ENCODE measurements at regions not wholly inside any gene's neighbourhood (a gene's known extent, or its start where the extent isn't known, plus 50 kb on each side); places are given as distances from the start of the nearest gene placed in this dataset.
"Not testable (repeated sequence)": the region's sequence is repeated elsewhere in the genome, so short reads cannot be mapped to it uniquely, and the experiment has no call there.

DNA sequence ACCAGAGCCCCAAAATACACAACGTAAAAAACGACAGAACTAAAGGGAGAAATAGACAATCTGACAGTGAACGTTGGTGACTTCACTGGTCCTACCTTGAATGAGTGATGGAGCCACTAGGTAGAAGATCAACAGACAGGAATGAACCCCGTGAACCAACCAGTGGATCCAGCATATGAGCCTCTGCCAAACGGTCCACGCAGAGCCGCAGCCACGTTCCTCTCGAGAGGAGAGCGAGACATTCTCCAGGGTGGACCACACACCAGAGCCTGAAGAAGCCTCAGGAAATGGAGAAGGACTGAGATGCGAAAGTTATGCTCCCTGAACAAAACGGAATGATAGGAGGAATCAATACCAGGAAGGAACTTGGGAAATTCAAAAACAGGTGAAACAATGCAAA, 178.4 kb downstream of the RTP5 start:
- DNase-seq (ENCODE audit: low read depth in 2 of 2): no peak

DNA sequence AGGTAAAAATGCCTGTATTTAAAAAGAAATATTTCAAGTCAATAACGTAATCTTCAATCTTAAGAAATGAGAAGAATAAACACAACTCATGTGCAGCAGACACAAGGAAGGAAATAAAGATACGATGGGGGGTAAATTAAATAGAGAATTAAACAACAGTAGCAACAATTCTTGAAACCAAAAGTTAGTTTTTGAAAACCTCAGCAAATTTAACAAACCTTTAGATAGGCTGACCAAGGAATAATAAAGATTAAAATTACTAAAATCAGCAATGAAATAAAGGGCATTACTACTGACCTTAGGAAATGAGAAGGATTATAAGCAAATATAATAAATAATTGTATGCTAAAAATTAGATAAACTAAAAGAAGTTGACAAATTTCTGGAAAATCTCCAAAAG, 178.9 kb downstream of the RTP5 start:
- DNase-seq (ENCODE audit: low read depth in 2 of 2): no peak

DNA sequence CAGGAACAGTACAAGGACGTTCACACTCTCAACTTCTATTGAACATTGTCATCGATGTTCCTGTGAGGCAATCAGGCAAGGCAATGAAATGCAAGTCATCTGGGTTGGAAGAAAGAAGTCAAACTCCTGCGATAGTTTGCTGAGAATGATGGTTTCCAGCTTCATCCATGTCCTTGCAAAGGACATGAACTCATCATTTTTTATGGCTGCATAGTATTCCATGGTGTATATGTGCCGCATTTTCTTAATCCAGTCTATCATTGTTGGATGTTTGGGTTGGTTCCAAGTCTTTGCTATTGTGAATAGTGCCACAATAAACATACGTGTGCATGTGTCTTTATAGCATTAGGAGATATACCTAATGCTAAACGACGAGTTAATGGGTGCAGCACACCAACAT, 180.0 kb downstream of the RTP5 start:
- DNase-seq (ENCODE audit: low read depth in 2 of 2): not testable (repeated sequence)

DNA sequence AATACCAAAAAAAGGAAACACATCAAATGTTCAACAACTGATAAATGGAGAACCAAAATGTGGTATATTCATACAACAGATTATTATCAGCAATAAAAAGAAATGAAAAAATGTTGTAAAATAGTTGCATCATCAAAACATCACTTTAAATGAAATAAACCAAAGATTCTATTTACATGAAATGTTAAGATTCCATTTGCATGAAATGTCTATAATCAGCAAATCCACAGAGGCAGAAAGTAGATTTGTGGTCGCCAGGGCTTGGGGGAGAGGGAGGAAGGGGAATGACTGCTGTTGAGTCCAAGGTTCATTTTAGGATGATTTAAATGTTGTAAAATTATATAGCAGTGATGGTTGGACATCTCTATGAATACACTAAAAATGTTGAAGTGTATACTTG, 181.9 kb downstream of the RTP5 start:
- DNase-seq (ENCODE audit: low read depth in 2 of 2): no peak

DNA sequence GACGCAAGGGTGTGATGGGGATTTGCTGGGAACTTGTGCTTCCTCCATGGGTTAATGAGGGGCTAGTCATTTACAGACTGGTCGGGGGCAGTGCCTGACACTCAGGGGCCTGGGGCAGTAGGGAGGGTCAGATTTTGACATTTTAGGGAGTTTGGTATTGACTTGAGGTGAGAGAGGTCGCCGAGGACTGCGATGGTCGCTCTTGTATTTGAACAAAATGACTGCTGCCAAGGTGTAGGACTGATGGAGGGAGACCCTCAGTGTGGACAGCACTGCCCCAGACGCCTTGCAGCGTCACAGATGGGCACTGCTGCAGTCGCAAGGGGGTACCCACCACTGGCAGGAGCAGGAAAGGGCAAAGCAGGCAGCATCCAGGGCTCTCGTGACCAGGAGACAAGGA, 182.9 kb downstream of the RTP5 start:
- DNase-seq (ENCODE audit: low read depth in 2 of 2): no peak

DNA sequence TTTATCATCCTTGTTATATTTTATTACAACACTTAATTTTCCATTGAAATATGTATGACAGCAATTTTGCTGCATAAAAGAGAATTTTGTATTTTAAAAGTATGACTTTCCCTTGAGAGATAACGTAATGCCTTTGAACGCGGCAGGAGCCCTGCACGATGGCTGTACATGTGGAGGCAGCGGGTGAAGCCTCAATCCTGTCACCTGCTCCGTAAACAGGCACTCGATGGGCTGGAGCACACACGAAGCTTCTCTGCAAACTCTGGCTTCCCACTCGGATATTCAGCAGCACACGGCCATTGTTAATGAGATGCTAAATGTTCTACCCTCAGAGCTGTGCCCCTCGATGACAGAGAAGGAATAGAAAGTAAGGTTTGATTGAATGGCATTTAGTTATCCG, 184.4 kb downstream of the RTP5 start:
- DNase-seq (ENCODE audit: low read depth in 2 of 2): no peak

DNA sequence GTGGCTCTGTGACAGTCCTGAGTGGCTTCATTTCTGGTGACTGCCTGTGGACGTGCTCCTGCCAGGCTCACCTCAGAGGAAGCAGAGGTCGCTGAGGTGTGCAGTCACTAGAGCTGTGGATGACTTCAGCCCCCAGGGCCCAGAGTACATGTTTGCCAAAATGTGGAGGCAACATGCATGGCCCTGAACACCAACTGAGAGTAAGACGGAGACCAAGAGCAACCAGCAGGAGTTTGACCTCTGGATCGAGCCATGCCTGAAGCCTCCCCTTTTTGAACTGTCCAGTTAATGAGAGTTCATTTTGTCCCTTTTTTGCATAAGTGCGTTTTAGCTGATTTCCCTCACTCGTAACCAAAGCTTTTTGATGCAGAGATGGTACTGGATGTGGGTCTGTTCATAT, 184.9 kb downstream of the RTP5 start:
- no peak for DNase-seq (ENCODE audit: low read depth in 2 of 2)

DNA sequence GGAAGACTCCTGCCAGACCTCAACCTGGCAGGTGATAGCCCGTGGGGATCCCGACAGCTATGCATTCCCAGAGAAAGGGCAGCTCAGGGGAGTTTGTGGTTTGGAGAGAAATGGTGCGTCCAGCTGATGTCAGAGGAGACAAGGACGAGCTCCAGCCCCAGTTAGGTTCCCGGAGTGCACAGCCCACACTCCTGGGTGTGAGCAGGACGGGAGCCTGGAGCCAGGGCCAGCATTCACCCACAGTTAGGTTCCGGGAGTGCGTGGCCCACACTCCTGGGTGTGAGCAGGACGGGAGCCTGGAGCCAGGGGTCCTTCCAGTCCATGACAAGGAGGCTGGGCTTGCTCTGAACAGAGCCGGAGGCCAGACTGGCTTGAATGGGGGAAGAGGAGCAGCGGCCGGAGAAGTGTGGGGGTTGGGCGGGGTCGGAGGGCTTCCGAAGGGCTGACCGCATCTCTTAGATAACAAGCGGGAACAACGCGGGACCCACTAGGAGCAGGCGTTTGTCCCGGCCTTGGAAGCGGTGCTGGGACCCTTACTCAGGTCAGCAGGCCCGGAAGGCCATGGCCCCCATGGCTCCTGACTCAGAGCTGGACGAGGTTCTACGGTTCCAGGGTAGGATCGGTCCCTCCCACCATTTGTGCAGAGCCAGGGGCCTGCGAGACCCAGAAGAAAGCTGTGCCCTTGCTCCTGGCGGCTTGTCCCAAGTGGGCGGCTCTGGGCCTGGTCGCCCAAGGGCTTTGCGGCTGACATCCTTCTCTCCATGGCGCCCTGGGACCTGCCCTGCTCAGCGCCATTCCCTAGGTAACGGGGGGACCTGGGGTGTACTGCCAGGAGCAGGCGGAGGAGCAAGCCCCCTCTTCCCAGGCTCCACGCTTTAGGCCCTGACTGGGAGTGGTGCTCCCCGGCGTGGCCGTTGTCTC, 185.6 kb downstream of the RTP5 start:
- no peak for DNase-seq (ENCODE audit: low read depth in 2 of 2)

DNA sequence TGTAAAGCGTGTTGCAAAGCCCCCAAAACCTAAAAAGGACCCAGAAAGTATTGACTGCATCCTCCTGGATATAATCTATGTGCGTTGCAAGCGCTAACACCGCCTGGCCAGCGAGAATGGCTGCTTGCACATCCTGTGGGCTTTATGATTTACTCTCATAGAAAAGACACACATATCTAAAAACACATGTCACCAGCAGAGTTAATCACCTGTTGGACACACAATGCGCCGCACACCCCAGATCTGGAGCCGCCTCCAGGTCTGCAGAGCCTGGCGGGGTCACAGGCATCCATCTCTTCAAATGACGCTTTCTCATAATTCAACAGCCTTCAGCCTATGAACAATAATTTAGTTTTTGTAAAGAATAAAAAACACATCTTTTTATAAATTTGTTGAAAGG, 186.5 kb downstream of the RTP5 start:
- DNase-seq (ENCODE audit: low read depth in 2 of 2): no peak

DNA sequence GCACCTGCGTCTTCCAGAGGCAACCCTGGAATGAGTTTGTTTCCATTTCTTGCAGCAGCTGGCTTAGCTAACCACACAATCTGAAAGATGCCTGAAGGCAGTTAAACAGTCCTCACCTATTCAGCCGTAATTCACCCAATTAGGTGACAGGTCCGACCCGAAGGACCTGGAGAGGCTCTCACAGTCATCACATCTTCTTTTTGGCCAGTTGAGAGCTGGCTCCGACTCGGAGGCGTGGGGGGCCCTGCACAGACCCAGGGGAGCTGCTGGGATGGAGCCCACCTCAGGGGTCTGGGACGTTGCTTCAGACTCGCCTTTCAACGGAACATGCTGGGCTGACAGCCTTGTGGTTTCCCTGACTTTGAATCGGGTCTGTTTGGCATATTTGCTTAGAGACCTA, 187.3 kb downstream of the RTP5 start:
- no peak for DNase-seq (ENCODE audit: low read depth in 2 of 2)

DNA sequence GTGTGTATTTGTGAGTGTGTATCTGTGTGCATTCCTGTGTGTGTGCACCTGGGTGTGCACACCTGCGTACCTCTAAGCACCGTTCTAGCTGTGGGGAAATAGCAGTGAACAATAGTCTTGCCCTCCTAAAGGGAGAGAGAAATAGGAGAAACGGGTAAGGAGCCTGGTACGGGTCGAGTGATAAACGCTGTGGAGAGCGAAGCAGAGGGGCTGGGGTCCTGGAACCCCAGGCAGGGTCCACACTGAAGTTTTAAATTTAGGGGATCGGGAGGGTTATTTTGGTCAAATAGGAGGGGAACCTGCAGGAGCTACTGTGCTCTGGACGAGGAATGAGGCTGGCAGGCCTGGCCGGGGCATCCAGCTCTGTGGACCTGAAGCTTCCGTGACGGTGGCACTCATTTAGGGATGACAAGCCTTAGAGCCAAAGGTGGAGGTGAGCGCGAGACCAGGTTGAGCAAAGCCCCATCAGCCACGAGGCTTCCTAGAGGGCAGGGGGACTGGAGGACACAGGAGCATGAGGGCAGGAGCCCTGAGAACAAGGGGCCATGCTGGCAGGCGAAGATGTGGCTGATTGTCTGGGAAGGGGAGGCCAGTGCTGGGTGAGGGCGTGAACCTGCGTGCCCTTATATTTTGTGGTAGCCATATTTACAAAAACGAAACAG, 188.0 kb downstream of the RTP5 start:
- no peak for DNase-seq (ENCODE audit: low read depth in 2 of 2)

DNA sequence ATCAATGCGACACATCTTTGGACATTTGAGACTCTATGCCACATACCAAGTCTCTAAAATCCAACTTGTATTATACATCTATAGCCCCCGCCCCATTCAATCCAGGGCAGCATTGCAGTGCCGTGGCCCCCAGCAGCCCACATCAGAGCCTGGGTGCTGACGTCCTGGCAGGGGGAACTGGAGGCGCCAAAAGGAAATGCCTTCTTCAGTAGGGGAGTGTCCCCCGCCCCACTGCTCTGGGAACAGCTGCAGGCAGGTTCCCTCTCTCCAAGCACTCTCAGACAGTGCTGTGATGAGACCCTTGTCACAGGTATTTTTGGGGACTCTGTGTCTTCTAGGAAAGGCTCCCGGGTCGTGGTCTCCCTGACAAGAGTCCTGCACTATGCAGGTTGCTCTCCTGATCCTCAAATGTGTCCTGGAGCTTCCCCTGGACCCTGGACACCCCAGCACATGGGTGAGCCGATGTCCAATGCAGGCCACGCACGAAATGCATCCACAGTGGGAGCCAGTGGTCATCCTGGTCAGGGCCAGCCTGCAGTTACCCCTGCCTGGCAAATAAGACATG, 188.7 kb downstream of the RTP5 start:
- DNase-seq (ENCODE audit: low read depth in 2 of 2): no peak

DNA sequence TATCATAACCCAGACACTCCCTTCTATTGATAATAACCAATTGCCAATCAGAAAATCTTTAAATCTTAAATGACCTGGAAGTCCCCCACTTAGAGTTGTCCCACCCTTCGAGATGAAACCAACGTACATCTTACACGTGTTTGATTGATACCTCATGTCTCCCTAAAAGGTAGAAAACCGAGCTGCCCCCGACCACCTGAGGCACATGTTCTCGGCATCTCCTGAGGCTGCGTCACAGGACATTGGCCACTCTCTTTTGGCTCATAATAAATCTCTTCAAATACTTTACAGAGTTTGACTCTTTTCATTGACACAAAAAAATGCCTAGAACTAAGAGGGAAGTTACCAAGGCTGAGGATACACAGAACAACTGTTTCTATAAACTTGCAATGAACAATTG, 190.0 kb downstream of the RTP5 start:
- DNase-seq (ENCODE audit: low read depth in 2 of 2): no peak

DNA sequence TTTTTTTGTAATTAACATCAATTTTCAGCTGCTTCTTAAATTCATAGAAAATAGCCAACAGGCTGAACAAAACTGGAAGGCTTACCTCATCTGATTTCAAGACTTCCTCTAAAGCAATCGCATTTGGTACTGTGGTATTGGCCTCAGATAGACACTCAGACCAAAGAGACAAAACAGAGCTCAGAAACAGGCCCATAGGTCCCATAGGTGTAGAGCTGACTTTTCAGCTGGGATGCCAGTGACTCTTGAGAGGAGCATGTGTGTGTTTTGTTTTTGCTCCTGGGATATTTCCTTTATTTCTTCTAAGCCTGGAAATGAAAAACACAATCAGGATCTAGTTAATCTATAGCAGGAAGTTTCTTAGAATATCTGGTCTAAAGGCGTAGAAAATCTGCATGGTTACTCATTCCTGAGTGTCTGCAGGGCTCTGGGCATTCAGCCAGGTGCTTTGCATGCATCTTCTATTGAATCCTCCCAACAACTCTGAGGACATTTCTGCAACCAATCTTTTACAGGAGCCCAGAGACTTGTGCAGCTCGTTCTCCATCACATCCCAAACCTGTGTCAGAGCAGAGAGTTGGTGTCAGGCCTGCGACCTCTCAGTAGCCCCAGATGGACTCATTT, 190.8 kb downstream of the RTP5 start:
- DNase-seq (ENCODE audit: low read depth in 2 of 2): no peak

DNA sequence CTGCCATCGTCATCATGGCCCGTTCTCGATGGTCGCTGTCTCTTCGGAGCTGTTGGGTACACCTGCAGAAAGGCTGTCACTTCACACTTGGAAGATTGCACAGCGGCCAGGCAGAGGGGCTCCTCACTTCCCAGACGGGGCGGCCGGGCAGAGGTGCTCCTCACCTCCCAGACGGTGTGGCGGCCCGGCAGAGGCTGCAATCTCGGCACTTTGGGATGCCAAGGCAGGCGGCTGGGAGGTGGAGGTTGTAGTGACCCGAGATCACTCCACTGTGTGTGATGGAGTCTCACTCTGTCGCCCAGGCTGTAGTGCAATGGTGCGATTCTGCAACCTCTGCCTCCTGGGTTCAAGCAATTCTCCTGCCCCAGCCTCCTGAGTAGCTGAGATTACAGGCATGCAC, 192.4 kb downstream of the RTP5 start:
- DNase-seq (ENCODE audit: low read depth in 2 of 2): not testable (repeated sequence)

DNA sequence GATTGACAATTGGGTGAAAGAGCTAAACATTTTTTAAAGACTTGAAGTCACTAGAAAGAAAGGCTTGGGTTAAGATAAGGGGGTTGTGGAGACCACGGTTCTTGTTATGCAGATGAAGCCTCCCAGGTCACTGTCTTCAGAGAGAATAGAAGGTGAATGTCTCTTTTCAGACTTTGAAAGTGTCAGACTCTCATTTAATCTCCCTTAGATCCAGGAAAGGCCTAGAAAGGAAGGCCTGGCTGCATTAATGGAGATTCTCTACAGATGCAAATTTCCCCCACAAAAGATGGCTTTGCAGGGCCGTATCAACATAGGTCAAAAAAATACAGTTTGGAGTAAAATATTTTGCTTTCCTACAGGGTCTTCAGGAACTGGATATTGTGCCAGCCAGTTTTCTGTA, 193.9 kb downstream of the RTP5 start:
- DNase-seq (ENCODE audit: low read depth in 2 of 2): no peak

DNA sequence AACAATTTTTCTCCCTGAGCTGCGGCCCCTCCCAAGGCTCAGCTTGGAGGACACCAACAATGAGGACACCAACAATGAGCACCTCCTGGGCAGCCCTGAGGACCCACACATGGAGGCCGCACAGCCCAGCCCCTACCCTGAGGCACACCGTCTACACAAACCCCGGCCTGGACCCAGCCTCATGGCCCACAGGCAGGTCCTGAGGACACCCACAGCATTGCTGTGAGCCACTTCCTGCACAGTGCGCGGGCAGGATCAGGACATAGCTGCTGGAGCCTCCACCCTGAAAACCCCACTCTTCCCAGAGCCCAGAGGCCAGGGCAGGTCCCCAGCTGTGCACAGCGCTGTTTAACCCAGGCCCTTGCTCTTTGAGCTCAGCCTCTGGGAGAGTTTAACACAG, 194.3 kb downstream of the RTP5 start:
- DNase-seq (ENCODE audit: low read depth in 2 of 2): no peak

DNA sequence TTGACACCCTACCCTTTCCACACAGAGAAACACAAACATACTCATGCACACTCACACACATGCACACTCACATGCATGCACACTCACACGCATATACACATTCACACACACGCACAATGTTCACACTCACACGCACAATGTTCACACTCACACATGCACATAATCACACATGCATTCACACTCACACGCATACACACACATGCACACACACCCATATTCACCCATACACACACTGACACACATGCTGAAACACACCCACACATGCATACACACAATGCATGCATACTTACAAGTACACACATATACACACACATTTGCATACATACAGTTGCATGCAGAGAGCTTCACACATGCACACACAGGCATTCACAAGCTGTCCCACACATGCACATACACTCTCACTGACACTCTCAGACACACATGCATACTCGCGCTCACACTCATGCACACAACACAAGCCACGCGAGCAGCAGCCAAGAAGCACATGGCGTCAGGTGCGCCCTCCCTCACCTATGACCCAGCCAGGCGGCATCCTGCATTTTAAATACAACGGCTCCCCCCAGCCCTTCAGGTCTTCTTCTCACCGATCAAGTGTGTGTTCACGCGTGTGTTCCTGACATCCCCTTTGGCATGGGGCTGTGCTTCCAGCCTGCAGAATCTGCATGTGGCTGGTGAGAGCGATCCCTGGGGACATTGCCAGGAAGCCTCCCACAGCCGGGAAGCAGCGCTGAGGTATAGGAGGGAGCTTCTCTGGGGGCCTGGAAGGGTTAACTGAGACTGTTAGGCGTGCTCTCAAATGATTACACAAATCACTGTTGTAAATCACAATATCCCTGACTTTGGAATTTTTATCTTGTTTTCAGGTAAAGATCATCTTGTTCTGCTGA, 195.1 kb downstream of the RTP5 start:
- DNase-seq (ENCODE audit: low read depth in 2 of 2): no peak

DNA sequence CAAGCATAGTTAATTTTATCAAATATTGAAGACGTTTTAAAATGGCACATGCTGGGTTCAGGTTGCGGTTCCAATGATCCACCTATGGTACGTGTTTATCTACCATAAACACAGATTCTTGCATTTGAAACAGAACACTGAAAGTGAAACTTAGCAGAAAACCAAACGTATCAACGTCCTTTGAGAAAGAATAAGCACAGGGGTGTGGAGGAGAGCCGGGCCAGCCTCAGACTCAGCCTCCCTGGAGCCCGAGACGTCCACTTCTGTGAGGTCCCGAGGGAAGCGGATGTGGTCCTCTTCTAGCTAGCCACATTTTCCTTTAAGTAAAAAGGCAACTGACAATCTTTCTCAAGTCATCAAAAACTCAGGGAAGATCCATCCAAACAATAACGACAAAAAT, 195.9 kb downstream of the RTP5 start:
- DNase-seq (ENCODE audit: low read depth in 2 of 2): no peak

DNA sequence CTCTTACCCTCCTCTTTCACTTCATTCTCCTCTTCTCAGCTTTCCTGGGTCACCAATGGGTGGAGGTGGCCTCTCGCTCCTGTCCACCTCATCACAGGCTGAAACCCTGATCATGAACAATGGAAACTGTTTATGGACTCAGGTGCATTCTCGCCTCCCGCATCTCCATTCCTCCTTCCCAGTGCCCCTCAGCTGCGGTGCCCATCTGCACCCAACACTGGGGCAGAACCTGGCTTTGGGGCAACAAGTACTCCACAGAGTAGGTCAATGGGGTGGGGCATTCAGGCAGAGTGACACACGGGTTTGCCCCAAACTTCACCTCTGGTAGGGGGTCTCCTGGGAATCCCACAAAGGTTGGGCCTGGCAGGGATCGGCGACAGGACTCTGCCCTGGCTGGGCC, 199.5 kb downstream of the RTP5 start:
- DNase-seq (ENCODE audit: low read depth in 2 of 2): no peak

DNA sequence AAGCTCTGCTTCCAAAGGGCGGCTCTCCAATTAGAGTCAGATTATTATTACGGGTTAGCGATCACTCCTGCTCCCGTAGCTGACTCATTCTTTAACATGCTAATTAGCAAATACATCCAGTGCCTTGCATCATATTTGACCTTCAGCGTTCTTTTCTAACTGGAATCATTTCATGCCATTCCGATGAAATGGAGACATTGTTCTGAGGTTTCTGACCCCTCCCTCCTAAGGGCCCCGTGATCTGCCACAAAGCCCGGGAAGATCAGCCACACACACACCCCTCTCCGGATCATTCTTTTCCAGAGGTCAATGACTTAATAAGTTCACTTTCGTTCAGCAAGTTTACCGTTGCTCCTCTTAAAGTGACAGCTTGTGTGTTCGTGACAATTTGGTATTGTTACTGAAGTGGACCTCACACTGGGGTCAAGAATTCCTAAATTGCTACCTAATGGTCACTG, 200.4 kb downstream of the RTP5 start:
- not testable (repeated sequence) for DNase-seq (ENCODE audit: low read depth in 2 of 2)
